Astrocyte (in vitro differentiated cells and primary cell): ENCODE measurements at regions not wholly inside any gene's neighbourhood (a gene's known extent, or its start where the extent isn't known, plus 50 kb on each side); places are given as distances from the start of the nearest gene placed in this dataset.
A peak's percentile ranks its signal among the peaks of the same experiment; 100 is the strongest.

ENCODE experiments used
- DNase-seq: peaks from one replicate; pipeline ENCODE4 v3.0.0-alpha.2; 2010; ENCODE audit warnings: low read depth
- FAIRE-seq: peaks from 2 replicates; lab custom pipeline; 2011; peaks lifted over from hg19 to GRCh38; lab: Jason Lieb, UNC
- H2AFZ ChIP-seq: 2 replicates; pipeline ENCODE4 v1.6.0; 2012; ENCODE audit warnings: low read depth, low read length, inconsistent platforms
- H3K27ac ChIP-seq: 2 replicates; pipeline ENCODE4 v1.5.1; 2011; ENCODE audit warnings: low read depth, low read length, inconsistent platforms
- H3K27me3 ChIP-seq: 2 replicates; pipeline ENCODE4 v1.6.0; 2011; ENCODE audit warnings: low read length, inconsistent platforms; ENCODE audit not compliant: insufficient read depth
- H3K36me3 ChIP-seq: 2 replicates; pipeline ENCODE4 v1.5.1; 2011; ENCODE audit warnings: low read length, inconsistent platforms; ENCODE audit not compliant: insufficient read depth
- H3K4me1 ChIP-seq: 2 replicates; pipeline ENCODE4 v1.5.1; 2011; ENCODE audit warnings: low read length, inconsistent platforms; ENCODE audit not compliant: insufficient read depth
- H3K4me2 ChIP-seq: 2 replicates; pipeline ENCODE4 v1.6.0; 2012; ENCODE audit warnings: low read length, inconsistent platforms
- H3K4me3 ChIP-seq: 2 replicates; pipeline ENCODE4 v1.5.1; 2011; ENCODE audit warnings: low read depth, mild to moderate bottlenecking, low read length, inconsistent platforms; ENCODE audit not compliant: insufficient read depth
- H3K79me2 ChIP-seq: 2 replicates; pipeline ENCODE4 v1.6.0; 2012; ENCODE audit warnings: mild to moderate bottlenecking, low read length, inconsistent platforms; ENCODE audit not compliant: insufficient read depth
- H3K9ac ChIP-seq: 2 replicates; pipeline ENCODE4 v1.6.0; 2012; ENCODE audit warnings: mild to moderate bottlenecking, low read length, inconsistent platforms
- H3K9me3 ChIP-seq: 2 replicates; pipeline ENCODE4 v1.5.1; 2012; ENCODE audit warnings: low read depth, mild to moderate bottlenecking, low read length, inconsistent platforms; ENCODE audit not compliant: insufficient read depth
- H4K20me1 ChIP-seq: 2 replicates; pipeline ENCODE4 v1.6.0; 2012; ENCODE audit warnings: low read length, inconsistent platforms; ENCODE audit not compliant: insufficient read depth
- H3K27ac Mint-ChIP-seq: one replicate; pipeline ENCODE4 v1.8.0; 2021; ENCODE audit warnings: mild to moderate bottlenecking, mixed read lengths; ENCODE audit not compliant: unreplicated experiment
- H3K27me3 Mint-ChIP-seq: one replicate; pipeline ENCODE4 v1.8.0; 2021; ENCODE audit warnings: low read depth, mixed read lengths; ENCODE audit not compliant: unreplicated experiment
- H3K36me3 Mint-ChIP-seq: one replicate; pipeline ENCODE4 v1.8.0; 2021; ENCODE audit warnings: low read depth, mixed read lengths; ENCODE audit not compliant: unreplicated experiment
- H3K4me1 Mint-ChIP-seq: one replicate; pipeline ENCODE4 v1.8.0; 2021; ENCODE audit warnings: low read depth, mixed read lengths; ENCODE audit not compliant: unreplicated experiment
- H3K4me3 Mint-ChIP-seq: one replicate; pipeline ENCODE4 v1.8.0; 2021; ENCODE audit warnings: mild to moderate bottlenecking, moderate library complexity, mixed read lengths; ENCODE audit not compliant: unreplicated experiment
- H3K9me3 Mint-ChIP-seq: one replicate; pipeline ENCODE4 v1.8.0; 2021; ENCODE audit warnings: mild to moderate bottlenecking, mixed read lengths; ENCODE audit not compliant: unreplicated experiment
- CTCF ChIP-seq: IDR thresholded peaks from 2 replicates; pipeline ENCODE4 v1.5.1; 2011; ENCODE audit warnings: low read depth, mild to moderate bottlenecking, inconsistent platforms, low read length, moderate library complexity; ENCODE audit not compliant: insufficient read depth
- EZH2 ChIP-seq: IDR thresholded peaks from 2 replicates; pipeline ENCODE4 v1.6.1; 2012; ENCODE audit warnings: mild to moderate bottlenecking, low read length, inconsistent platforms; ENCODE audit not compliant: insufficient read depth

- Histone ChIP-seq H3K27ac (no peak overlapping the region), H4K20me1 (no peaks in the 10 kb centered on the region), H3K27me3 (no peaks in the 10 kb centered on the region), H3K9ac (peak overlapping the region; percentile 18), H2AFZ (peak overlapping the region; percentile 44), H3K4me3 (no peak overlapping the region), H3K79me2 (no peaks in the 10 kb centered on the region), H3K4me1 (no peaks in the 10 kb centered on the region), H3K36me3 (no peaks in the 10 kb centered on the region), H3K4me2 (peak overlapping the region; percentile 31), H3K9me3 (no peaks in the 10 kb centered on the region)
- TF ChIP-seq EZH2 (no peak), CTCF (no peak)
- H3K4me3 Mint-ChIP-seq = no peak overlapping the region
- peak overlapping the region; percentile 55 for H3K27ac Mint-ChIP-seq
- H3K4me1 Mint-ChIP-seq = peaks cover 19% of the 10 kb centered on the region
- H3K9me3 Mint-ChIP-seq = no peaks in the 10 kb centered on the region
- H3K36me3 Mint-ChIP-seq = no peaks in the 10 kb centered on the region
- FAIRE-seq = no peak
- H3K27me3 Mint-ChIP-seq = peaks cover 4% of the 10 kb centered on the region
- no peak for DNase-seq
These were observed 241.8 kb upstream of the NR2F2 start for GRCh38 chr15:96088650-96089049.

GRCh38 chr15:96089405-96090058, 241.0 kb upstream of the NR2F2 start:
- H2AFZ ChIP-seq = no peak overlapping the region
- Mint-ChIP-seq H3K36me3 (no peaks in the 10 kb centered on the region), H3K27me3 (peaks cover 6% of the 10 kb centered on the region), H3K4me3 (no peak overlapping the region), H3K27ac (no peak overlapping the region), H3K4me1 (peaks cover 19% of the 10 kb centered on the region), H3K9me3 (peaks cover 1% of the 10 kb centered on the region)
- DNase-seq (no peak), FAIRE-seq (no peak)
- no peak for TF ChIP-seq CTCF
- TF ChIP-seq EZH2 = no peak
- no peaks in the 10 kb centered on the region for H3K79me2 ChIP-seq
- H3K4me3 ChIP-seq = no peak overlapping the region
- H3K9ac ChIP-seq = no peak overlapping the region
- no peaks in the 10 kb centered on the region for H3K9me3 ChIP-seq
- no peaks in the 10 kb centered on the region for H3K4me1 ChIP-seq
- no peaks in the 10 kb centered on the region for H4K20me1 ChIP-seq
- no peaks in the 10 kb centered on the region for H3K27me3 ChIP-seq
- no peak overlapping the region for H3K4me2 ChIP-seq
- H3K36me3 ChIP-seq = no peaks in the 10 kb centered on the region
- no peak overlapping the region for H3K27ac ChIP-seq

- Mint-ChIP-seq H3K9me3 (peaks cover 3% of the 10 kb centered on the region), H3K27ac (no peak overlapping the region), H3K4me3 (no peak overlapping the region), H3K36me3 (no peaks in the 10 kb centered on the region), H3K4me1 (peaks cover 15% of the 10 kb centered on the region), H3K27me3 (peaks cover 19% of the 10 kb centered on the region)
- Histone ChIP-seq H3K9me3 (no peaks in the 10 kb centered on the region), H3K36me3 (no peaks in the 10 kb centered on the region), H3K9ac (no peak overlapping the region), H3K27ac (no peak overlapping the region), H2AFZ (no peak overlapping the region), H3K79me2 (no peaks in the 10 kb centered on the region), H3K27me3 (no peaks in the 10 kb centered on the region), H3K4me3 (no peak overlapping the region), H4K20me1 (no peaks in the 10 kb centered on the region), H3K4me1 (no peaks in the 10 kb centered on the region), H3K4me2 (no peak overlapping the region)
- DNase-seq (no peak), FAIRE-seq (no peak)
- TF ChIP-seq CTCF (no peak), EZH2 (no peak)
These were observed 238.3 kb upstream of the NR2F2 start for GRCh38 chr15:96092186-96092585.
